GM12878 (cell line): ENCODE measurements at regions not wholly inside any gene's neighbourhood (a gene's known extent, or its start where the extent isn't known, plus 50 kb on each side); places are given as distances from the start of the nearest gene placed in this dataset.

Source experiments
- ATAC-seq: fragments of 200-7000 bp; cut with Tn5 transposase; 3 replicates; pipeline ENCODE4 v1.9.1; 2020; ENCODE audit warnings: mild to moderate bottlenecking, moderate library complexity
- BruUV-seq: library from RNA; stranded (reverse); fragments of 400-500 nt; replicated peaks from 2 replicates; lab custom pipeline; 2021; lab: Mats Ljungman, UMichigan
- CTCF ChIA-PET: fragments of 300-600 bp; sonication (Branson Sonifier 250); formaldehyde crosslinking; extraction: SDS; loops from one replicate; lab custom pipeline; 2021; ENCODE audit warnings: inconsistent platforms; lab: Yijun Ruan, JAX
- POLR2A ChIA-PET: fragments of 350-600 bp; formaldehyde crosslinking; extraction: SDS; loops from one replicate; lab custom pipeline; 2021; ENCODE audit warnings: inconsistent platforms; lab: Charles Lee
- RAD21 ChIA-PET: fragments of 300-600 bp; sonication (Branson Sonifier 250); formaldehyde crosslinking; loops from one replicate; lab custom pipeline; 2023; ENCODE audit warnings: antibody characterized with exemption; ENCODE audit not compliant: unreplicated experiment; lab: Charles Lee
- SMC1A ChIA-PET: fragments of 300-600 bp; sonication (Branson Sonifier 250); formaldehyde crosslinking; loops from one replicate; lab custom pipeline; 2023; ENCODE audit not compliant: unreplicated experiment, uncharacterized antibody; lab: Charles Lee
- DNase-seq: peaks from one replicate; pipeline ENCODE4 v3.0.0-alpha.2; 2011; ENCODE audit warnings: low read depth, low spot score
- FAIRE-seq: peaks from 3 replicates; lab custom pipeline; 2011; peaks lifted over from hg19 to GRCh38; lab: Jason Lieb, UNC
- H2AFZ ChIP-seq: 2 replicates; pipeline ENCODE4 v1.6.0; 2011; ENCODE audit warnings: low read depth, low read length, control low read depth; ENCODE audit not compliant: control insufficient read depth
- H3K27ac ChIP-seq: 2 replicates; pipeline ENCODE4 v1.5.1; 2011; ENCODE audit warnings: control low read depth; ENCODE audit not compliant: control insufficient read depth, insufficient read depth
- H3K27me3 ChIP-seq, 2 experiments: replicated peaks in 1 of 2; 2 replicates each; pipeline versions ENCODE4 v1.6.0 to v1.6.1; 2011; ENCODE audit warnings: low read length in 1 of 2; ENCODE audit not compliant: control insufficient read depth in 2 of 2, insufficient read depth in 2 of 2
- H3K36me3 ChIP-seq, 2 experiments: 2 replicates each; pipeline ENCODE4 v1.5.1; 2011; ENCODE audit warnings: low read length in 1 of 2; ENCODE audit not compliant: control insufficient read depth in 2 of 2, insufficient read depth in 2 of 2
- H3K4me1 ChIP-seq: 2 replicates; pipeline ENCODE4 v1.6.1; 2011; ENCODE audit warnings: mild to moderate bottlenecking, low read length, moderate library complexity, mixed read lengths; ENCODE audit not compliant: control insufficient read depth, insufficient read depth
- H3K4me2 ChIP-seq: 2 replicates; pipeline ENCODE4 v1.6.0; 2011; ENCODE audit warnings: control low read depth; ENCODE audit not compliant: control insufficient read depth, insufficient read depth
- H3K4me3 ChIP-seq: fragments of 200-600 bp; sonication (generic); 2 replicates; pipeline ENCODE4 v1.5.1; 2016
- H3K79me2 ChIP-seq: 2 replicates; pipeline ENCODE4 v1.6.0; 2011; ENCODE audit warnings: low read length; ENCODE audit not compliant: control insufficient read depth, insufficient read depth
- H3K9ac ChIP-seq: 2 replicates; pipeline ENCODE4 v1.8.0; 2011; ENCODE audit warnings: low read length, control low read depth, mixed read lengths; ENCODE audit not compliant: control insufficient read depth, insufficient read depth
- H3K9me3 ChIP-seq: replicated peaks from 3 replicates; pipeline ENCODE4 v1.5.1; 2011; ENCODE audit warnings: mild to moderate bottlenecking, low read length; ENCODE audit not compliant: control insufficient read depth, insufficient read depth
- H4K20me1 ChIP-seq: 2 replicates; pipeline ENCODE4 v1.6.0; 2011; ENCODE audit not compliant: control insufficient read depth, insufficient read depth
- BHLHE40 ChIP-seq, 2 experiments: fragments of 450-650 bp in 1 of 2; IDR thresholded peaks; 2 replicates each; pipeline ENCODE4 v1.6.1; 2011 to 2017; ENCODE audit warnings: low read depth in 2 of 2, borderline replicate concordance in 1 of 2, improper control_type of control experiment in 1 of 2, low read length in 1 of 2, mild to moderate bottlenecking in 1 of 2
- BRCA1 ChIP-seq: IDR thresholded peaks from 2 replicates; pipeline ENCODE4 v1.6.1; 2011; ENCODE audit warnings: low read depth, low read length, improper control_type of control experiment
- DPF2 ChIP-seq: fragments of 450-650 bp; IDR thresholded peaks from 2 replicates; pipeline ENCODE4 v1.6.1; 2017; ENCODE audit warnings: mild to moderate bottlenecking
- IRF3 ChIP-seq: fragments of 450-650 bp; IDR thresholded peaks from 2 replicates; pipeline ENCODE4 v1.6.1; 2014; ENCODE audit warnings: mild to moderate bottlenecking
- NR2F1 ChIP-seq: fragments of 450-650 bp; conservative IDR thresholded peaks from 2 replicates; pipeline ENCODE4 v1.6.1; 2017; ENCODE audit warnings: mild to moderate bottlenecking
- NRF1 ChIP-seq: conservative IDR thresholded peaks from 2 replicates; pipeline ENCODE4 v1.6.1; 2011; ENCODE audit warnings: mild to moderate bottlenecking, low read depth, low read length, improper control_type of control experiment
- POLR2AphosphoS2 ChIP-seq: IDR thresholded peaks from 2 replicates; pipeline ENCODE4 v1.6.1; 2011; ENCODE audit warnings: low read depth, mild to moderate bottlenecking, low read length, improper control_type of control experiment, moderate library complexity
- SP1 ChIP-seq: IDR thresholded peaks from one replicate; pipeline ENCODE4 v1.6.1; 2011; ENCODE audit warnings: low read depth, low read length
- SREBF2 ChIP-seq: IDR thresholded peaks from 2 replicates; pipeline ENCODE4 v1.6.1; 2012; ENCODE audit warnings: mild to moderate bottlenecking, low read length
- SRF ChIP-seq, 2 experiments: IDR thresholded peaks; 2 replicates each; pipeline ENCODE4 v1.6.1; 2011; ENCODE audit warnings: low read depth in 2 of 2, low read length in 2 of 2, mild to moderate bottlenecking in 1 of 2, moderate library complexity in 1 of 2
- STAT3 ChIP-seq: IDR thresholded peaks from 2 replicates; pipeline ENCODE4 v1.6.1; 2011; ENCODE audit warnings: low read depth, low read length, improper control_type of control experiment
- SUZ12 ChIP-seq: fragments of 200-600 bp; sonication (generic); IDR thresholded peaks from one replicate; pipeline ENCODE4 v1.6.1; 2018; ENCODE audit warnings: antibody characterized with exemption, mild to moderate bottlenecking; ENCODE audit not compliant: unreplicated experiment
- TCF12 ChIP-seq: IDR thresholded peaks from 2 replicates; pipeline ENCODE4 v1.6.1; 2011; ENCODE audit warnings: low read depth, mild to moderate bottlenecking, low read length
- WRNIP1 ChIP-seq: IDR thresholded peaks from 2 replicates; pipeline ENCODE4 v1.6.1; 2011; ENCODE audit warnings: low read depth, low read length, improper control_type of control experiment, borderline replicate concordance
- YBX1 ChIP-seq: fragments of 450-650 bp; IDR thresholded peaks from 2 replicates; pipeline ENCODE4 v1.6.1; 2016; ENCODE audit warnings: antibody characterized with exemption
- ZNF217 ChIP-seq: fragments of 450-650 bp; IDR thresholded peaks from 2 replicates; pipeline ENCODE4 v1.6.1; 2017; ENCODE audit warnings: antibody characterized with exemption, mild to moderate bottlenecking
- ZNF24 ChIP-seq: fragments of 450-650 bp; IDR thresholded peaks from 2 replicates; pipeline ENCODE4 v1.6.1; 2017; ENCODE audit warnings: antibody characterized with exemption, mild to moderate bottlenecking
- WGBS: methylation state at CpG from one replicate; pipeline ENCODE4 v1.1.6; 2016; ENCODE audit warnings: low lambda C conversion rate; ENCODE audit not compliant: insufficient replicate concordance, insufficient coverage; ENCODE audit errors: missing lambda C conversion rate; 5-methylcytosine and 5-hydroxymethylcytosine counted together
- in situ Hi-C: fragments of 300-500 bp; cut with MboI; formaldehyde crosslinking; loops from 9 replicates; pipeline ENCODE4 v1.14.3; 2018; ENCODE audit warnings: mixed read lengths
- intact Hi-C: fragments of 100-400 bp; cut with micrococcal nuclease; formaldehyde crosslinking; loops from one replicate; pipeline ENCODE4 v1.14.2; 2022; ENCODE audit not compliant: unreplicated experiment
- TF ChIP-seq, protein P1 (sequence below): IDR thresholded peaks from 2 replicates; pipeline ENCODE4 v1.6.1; 2012; ENCODE audit warnings: low read length, inconsistent platforms

GRCh38 chr11:71322861-71323582 lies 70.6 kb upstream of the SHANK2 start (continued):
- TF ChIP-seq WRNIP1, result no peak
- no peak for TF ChIP-seq IRF3
- TF ChIP-seq BRCA1, result no peak
- TF ChIP-seq SREBF2, result no peak
- TF ChIP-seq NR2F1, result no peak
- no peak for TF ChIP-seq YBX1
- TF ChIP-seq, protein P1, sequence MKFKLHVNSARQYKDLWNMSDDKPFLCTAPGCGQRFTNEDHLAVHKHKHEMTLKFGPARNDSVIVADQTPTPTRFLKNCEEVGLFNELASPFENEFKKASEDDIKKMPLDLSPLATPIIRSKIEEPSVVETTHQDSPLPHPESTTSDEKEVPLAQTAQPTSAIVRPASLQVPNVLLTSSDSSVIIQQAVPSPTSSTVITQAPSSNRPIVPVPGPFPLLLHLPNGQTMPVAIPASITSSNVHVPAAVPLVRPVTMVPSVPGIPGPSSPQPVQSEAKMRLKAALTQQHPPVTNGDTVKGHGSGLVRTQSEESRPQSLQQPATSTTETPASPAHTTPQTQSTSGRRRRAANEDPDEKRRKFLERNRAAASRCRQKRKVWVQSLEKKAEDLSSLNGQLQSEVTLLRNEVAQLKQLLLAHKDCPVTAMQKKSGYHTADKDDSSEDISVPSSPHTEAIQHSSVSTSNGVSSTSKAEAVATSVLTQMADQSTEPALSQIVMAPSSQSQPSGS, result no peak
- no peak for TF ChIP-seq STAT3
- no peak for TF ChIP-seq SP1
- TF ChIP-seq ZNF217, result no peak
- no peak for TF ChIP-seq ZNF24

GRCh38 chr11:71322192-71322735 lies 69.9 kb upstream of the SHANK2 start:
- no TSS peak for BruUV-seq
- in situ Hi-C loops, result no loop called here
- Histone ChIP-seq H3K36me3 (no peaks in the 10 kb centered on the region), H3K79me2 (no peaks in the 10 kb centered on the region), H3K4me2 (no peak overlapping the region), H3K9me3 (no peaks in the 10 kb centered on the region; the same call in 2 of the 3 replicates), H3K4me1 (no peaks in the 10 kb centered on the region), H3K27ac (no peak overlapping the region), H3K9ac (no peak overlapping the region), H2AFZ (no peak overlapping the region), H3K27me3 (no peaks in the 10 kb centered on the region; a peak in 1 of 4 replicates), H3K4me3 (no peak overlapping the region), H4K20me1 (no peaks in the 10 kb centered on the region)
- ATAC-seq (no peak), DNase-seq (no peak), FAIRE-seq (no peak)
- POLR2A ChIA-PET, result no interaction called here
- CTCF ChIA-PET, result no interaction called here
- intact Hi-C loops, result no loop called here
- RAD21 ChIA-PET, result no interaction called here
- WGBS, result 51% methylated on average over 12 of the region's 12 CpGs
- SMC1A ChIA-PET, result no interaction called here
- TF ChIP-seq SUZ12 (no peak), TCF12 (no peak), NRF1 (no peak), SRF (IDR thresholded peaks at IDR 0.05; ENCODE audit: low read depth in 2 of 2, low read length in 2 of 2) (no peak), POLR2AphosphoS2 (no peak), BHLHE40 (IDR thresholded peaks at IDR 0.05; ENCODE audit: borderline replicate concordance in 1 of 2, low read depth in 2 of 2, low read length in 1 of 2) (no peak), SREBF2 (no peak), DPF2 (no peak)
- TF ChIP-seq, protein P1, result no peak
